HepG2 (cell line): ENCODE measurements at regions not wholly inside any gene's neighbourhood (a gene's known extent, or its start where the extent isn't known, plus 50 kb on each side); places are given as distances from the start of the nearest gene placed in this dataset.

Experiments
- ATAC-seq: fragments of 200-7000 bp; cut with Tn5 transposase; 3 replicates; pipeline ENCODE4 v1.9.1; 2020; ENCODE audit warnings: mild to moderate bottlenecking, moderate library complexity
- BruUV-seq: library from RNA; stranded (reverse); fragments of 400-500 nt; replicated peaks from 2 replicates; lab custom pipeline; 2021; lab: Mats Ljungman, UMichigan
- CTCF ChIA-PET: fragments of 300-600 bp; formaldehyde crosslinking; extraction: SDS; loops from one replicate; lab custom pipeline; 2021; ENCODE audit warnings: low total read pairs, inconsistent platforms, low intra/inter-chr PET ratio; lab: Yijun Ruan, JAX
- POLR2A ChIA-PET: fragments of 350-600 bp; sonication (Branson Sonifier 250); formaldehyde crosslinking; loops from one replicate; lab custom pipeline; 2020; ENCODE audit warnings: antibody characterized with exemption, inconsistent platforms; lab: Yijun Ruan, JAX
- DNase-seq: peaks from one replicate; pipeline ENCODE4 v3.0.0-alpha.2; 2015; ENCODE audit warnings: low spot score
- FAIRE-seq: peaks from 3 replicates; lab custom pipeline; 2011; peaks lifted over from hg19 to GRCh38; lab: Jason Lieb, UNC
- H2AFZ ChIP-seq: one replicate; pipeline ENCODE4 v1.6.1; 2011; ENCODE audit warnings: low read length, inconsistent platforms
- H3K27ac ChIP-seq: fragments of 300-600 bp; 3 replicates; pipeline ENCODE4 v1.8.0; 2011; ENCODE audit warnings: mixed run types, mild to moderate bottlenecking, mixed read lengths, low read length, inconsistent platforms; ENCODE audit not compliant: insufficient read depth; ENCODE audit errors: extremely low read length
- H3K27me3 ChIP-seq, 2 experiments: fragments of 200-600 bp in 1 of 2; 2 replicates in 1 of 2; 3 replicates in 1 of 2; pipeline versions ENCODE4 v1.6.0 to v1.8.0; 2011; ENCODE audit warnings: low read length in 2 of 2, mild to moderate bottlenecking in 2 of 2, moderate library complexity in 2 of 2, inconsistent platforms in 1 of 2; ENCODE audit not compliant: insufficient read depth in 2 of 2, control insufficient read depth in 1 of 2
- H3K36me3 ChIP-seq, 2 experiments: fragments of 200-600 bp in 1 of 2; replicated peaks in 1 of 2; 2 replicates in 1 of 2; 3 replicates in 1 of 2; pipeline versions ENCODE4 v1.5.1 to v1.8.0; 2011; ENCODE audit warnings: low read length in 2 of 2, inconsistent platforms in 1 of 2; ENCODE audit not compliant: insufficient read depth in 2 of 2, control insufficient read depth in 1 of 2
- H3K4me1 ChIP-seq: 2 replicates; pipeline ENCODE4 v1.5.1; 2012; ENCODE audit warnings: low read length, inconsistent platforms; ENCODE audit not compliant: insufficient read depth
- H3K4me2 ChIP-seq: 2 replicates; pipeline ENCODE4 v1.6.0; 2011; ENCODE audit warnings: low read depth, low read length, inconsistent platforms
- H3K4me3 ChIP-seq, 3 experiments: fragments of 200-600 bp in 1 of 3; sonication (generic), shearing (Covaris generic) in 1 of 3; replicated peaks in 1 of 3; 2 replicates each; pipeline ENCODE4 v1.5.1; 2011 to 2016; ENCODE audit warnings: low read length in 3 of 3, inconsistent platforms in 2 of 3, low read depth in 2 of 3, mild to moderate bottlenecking in 2 of 3, control low read depth in 1 of 3, mixed read lengths in 1 of 3; ENCODE audit not compliant: insufficient read depth in 1 of 3
- H3K79me2 ChIP-seq: one replicate; pipeline ENCODE4 v1.6.1; 2011; ENCODE audit warnings: low read length, inconsistent platforms; ENCODE audit not compliant: insufficient read depth
- H3K9ac ChIP-seq: 2 replicates; pipeline ENCODE4 v1.6.0; 2011; ENCODE audit warnings: mild to moderate bottlenecking, low read depth, low read length, inconsistent platforms; ENCODE audit not compliant: insufficient read depth
- H3K9me3 ChIP-seq: 2 replicates; pipeline ENCODE4 v1.5.1; 2012; ENCODE audit warnings: mild to moderate bottlenecking, low read length
- H4K20me1 ChIP-seq: 2 replicates; pipeline ENCODE4 v1.6.0; 2011; ENCODE audit warnings: inconsistent platforms, mild to moderate bottlenecking, low read length, moderate library complexity; ENCODE audit not compliant: insufficient read depth
- GATA4 ChIP-seq: sonication (generic); IDR thresholded peaks from 2 replicates; pipeline ENCODE4 v1.6.1; 2016; ENCODE audit warnings: antibody characterized with exemption, low read depth, borderline replicate concordance
- HIVEP1 ChIP-seq: sonication (generic); formaldehyde crosslinking; IDR thresholded peaks from 2 replicates; pipeline ENCODE4 v1.4.0; 2020; ENCODE audit warnings: mild to moderate bottlenecking, missing genetic modification reagents
- PCBP1 ChIP-seq: fragments of 200-400 bp; formaldehyde crosslinking; IDR thresholded peaks from 2 replicates; pipeline ENCODE4 v1.6.1; 2017; ENCODE audit warnings: mild to moderate bottlenecking, low read depth, low read length, borderline replicate concordance
- PHF8 ChIP-seq: sonication (generic); formaldehyde crosslinking; IDR thresholded peaks from 2 replicates; pipeline ENCODE4 v1.5.0; 2020; ENCODE audit warnings: missing genetic modification reagents
- RBFOX2 ChIP-seq: fragments of 200-400 bp; formaldehyde crosslinking; IDR thresholded peaks from 2 replicates; pipeline ENCODE4 v1.6.1; 2017; ENCODE audit warnings: low read depth, mild to moderate bottlenecking, low read length
- SNAPC2 ChIP-seq: sonication (generic); formaldehyde crosslinking; IDR thresholded peaks from 2 replicates; pipeline ENCODE4 v1.8.1; 2022; ENCODE audit warnings: mild to moderate bottlenecking, missing genetic modification reagents
- TP53 ChIP-seq: sonication (generic); formaldehyde crosslinking; conservative IDR thresholded peaks from 2 replicates; pipeline ENCODE4 v1.4.0; 2020; ENCODE audit warnings: missing genetic modification reagents
- ZNF558 ChIP-seq: sonication (generic); formaldehyde crosslinking; IDR thresholded peaks from 2 replicates; pipeline ENCODE4 v1.9.0; 2022; ENCODE audit warnings: mild to moderate bottlenecking, missing genetic modification reagents, borderline replicate concordance
- ZNF768 ChIP-seq: sonication (generic); formaldehyde crosslinking; IDR thresholded peaks from 2 replicates; pipeline ENCODE4 v1.4.0; 2020; ENCODE audit warnings: missing genetic modification reagents
- ZNF883 ChIP-seq: sonication (generic); formaldehyde crosslinking; IDR thresholded peaks from 2 replicates; pipeline ENCODE4 v1.5.1; 2020; ENCODE audit warnings: mild to moderate bottlenecking, missing genetic modification reagents; ENCODE audit errors: not compliant biosample characterization
- WGBS: methylation state at CpG from one replicate; pipeline ENCODE4 v1.1.6; 2017; ENCODE audit warnings: low lambda C conversion rate; 5-methylcytosine and 5-hydroxymethylcytosine counted together
- in situ Hi-C: cut with HindIII; loops from 2 replicates; pipeline ENCODE4 v1.10.0; 2017; ENCODE audit warnings: low pct_unique_long_range_greater_than_20kb; ENCODE audit not compliant: extremely low pct_ligation_motif_present
- intact Hi-C: fragments of 100-400 bp; cut with micrococcal nuclease; formaldehyde crosslinking; loops from one replicate; pipeline ENCODE4 v1.10.0; 2022; ENCODE audit not compliant: unreplicated experiment
- TF ChIP-seq, protein P1 (sequence below): sonication (generic); formaldehyde crosslinking; IDR thresholded peaks from 2 replicates; pipeline ENCODE4 v1.8.1; 2023; ENCODE audit warnings: mild to moderate bottlenecking, missing genetic modification reagents, borderline replicate concordance
- TF ChIP-seq, protein P2 (sequence below): sonication (generic); formaldehyde crosslinking; IDR thresholded peaks from 2 replicates; pipeline ENCODE4 v1.9.0; 2022; ENCODE audit warnings: missing genetic modification reagents, mild to moderate bottlenecking, borderline replicate concordance
- TF ChIP-seq, protein P3 (sequence below): sonication (generic); formaldehyde crosslinking; IDR thresholded peaks from 2 replicates; pipeline ENCODE4 v1.5.1; 2020; ENCODE audit warnings: missing genetic modification reagents, mild to moderate bottlenecking, borderline replicate concordance

DNA sequence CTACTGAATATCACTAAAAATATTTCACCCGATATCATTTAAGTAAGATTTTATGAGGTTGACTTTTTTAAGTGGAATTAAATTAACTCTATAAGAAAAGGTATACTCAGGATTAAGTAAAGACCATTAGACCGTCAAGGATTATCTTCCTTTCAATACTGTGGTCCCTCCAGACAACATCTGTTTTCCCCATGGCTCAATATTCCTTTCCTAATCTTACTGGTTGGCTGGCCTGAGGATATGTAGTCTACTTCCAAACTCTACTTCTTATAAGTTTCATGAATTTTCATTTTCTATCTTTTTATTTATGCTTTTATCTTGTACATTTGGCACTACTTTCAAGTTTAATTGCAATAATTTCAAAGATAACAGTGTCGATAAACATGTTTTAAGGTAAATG lies 725.4 kb downstream of the PCDH7 start:
- Histone ChIP-seq H3K9me3 (0 out of 2 replicates have a peak, but pooled peaks cover 5% of the 10 kb centered on the region), H3K4me1 (no peaks in the 10 kb centered on the region), H3K4me2 (no peak overlapping the region), H3K27ac (no peak overlapping the region), H3K79me2 (no peaks in the 10 kb centered on the region), H3K4me3 (no peak overlapping the region), H3K9ac (no peak overlapping the region), H4K20me1 (no peaks in the 10 kb centered on the region), H3K36me3 (no peaks in the 10 kb centered on the region), H3K27me3 (no peaks in the 10 kb centered on the region), H2AFZ (no peak overlapping the region)
- TF ChIP-seq ZNF768 (CRISPR knock-in tag) (no peak), PHF8 (CRISPR knock-in tag) (no peak), SNAPC2 (CRISPR knock-in tag) (no peak), ZNF558 (CRISPR knock-in tag) (no peak), GATA4 (no peak), ZNF883 (CRISPR knock-in tag) (no peak), RBFOX2 (no peak), HIVEP1 (CRISPR knock-in tag) (no peak), TP53 (CRISPR knock-in tag) (no peak), PCBP1 (no peak)
- TF ChIP-seq, protein P1, sequence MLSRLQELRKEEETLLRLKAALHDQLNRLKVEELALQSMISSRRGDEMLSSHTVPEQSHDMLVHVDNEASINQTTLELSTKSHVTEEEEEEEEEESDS (CRISPR knock-in tag): no peak
- TF ChIP-seq, protein P2, sequence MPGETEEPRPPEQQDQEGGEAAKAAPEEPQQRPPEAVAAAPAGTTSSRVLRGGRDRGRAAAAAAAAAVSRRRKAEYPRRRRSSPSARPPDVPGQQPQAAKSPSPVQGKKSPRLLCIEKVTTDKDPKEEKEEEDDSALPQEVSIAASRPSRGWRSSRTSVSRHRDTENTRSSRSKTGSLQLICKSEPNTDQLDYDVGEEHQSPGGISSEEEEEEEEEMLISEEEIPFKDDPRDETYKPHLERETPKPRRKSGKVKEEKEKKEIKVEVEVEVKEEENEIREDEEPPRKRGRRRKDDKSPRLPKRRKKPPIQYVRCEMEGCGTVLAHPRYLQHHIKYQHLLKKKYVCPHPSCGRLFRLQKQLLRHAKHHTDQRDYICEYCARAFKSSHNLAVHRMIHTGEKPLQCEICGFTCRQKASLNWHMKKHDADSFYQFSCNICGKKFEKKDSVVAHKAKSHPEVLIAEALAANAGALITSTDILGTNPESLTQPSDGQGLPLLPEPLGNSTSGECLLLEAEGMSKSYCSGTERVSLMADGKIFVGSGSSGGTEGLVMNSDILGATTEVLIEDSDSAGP (CRISPR knock-in tag): no peak
- TF ChIP-seq, protein P3, sequence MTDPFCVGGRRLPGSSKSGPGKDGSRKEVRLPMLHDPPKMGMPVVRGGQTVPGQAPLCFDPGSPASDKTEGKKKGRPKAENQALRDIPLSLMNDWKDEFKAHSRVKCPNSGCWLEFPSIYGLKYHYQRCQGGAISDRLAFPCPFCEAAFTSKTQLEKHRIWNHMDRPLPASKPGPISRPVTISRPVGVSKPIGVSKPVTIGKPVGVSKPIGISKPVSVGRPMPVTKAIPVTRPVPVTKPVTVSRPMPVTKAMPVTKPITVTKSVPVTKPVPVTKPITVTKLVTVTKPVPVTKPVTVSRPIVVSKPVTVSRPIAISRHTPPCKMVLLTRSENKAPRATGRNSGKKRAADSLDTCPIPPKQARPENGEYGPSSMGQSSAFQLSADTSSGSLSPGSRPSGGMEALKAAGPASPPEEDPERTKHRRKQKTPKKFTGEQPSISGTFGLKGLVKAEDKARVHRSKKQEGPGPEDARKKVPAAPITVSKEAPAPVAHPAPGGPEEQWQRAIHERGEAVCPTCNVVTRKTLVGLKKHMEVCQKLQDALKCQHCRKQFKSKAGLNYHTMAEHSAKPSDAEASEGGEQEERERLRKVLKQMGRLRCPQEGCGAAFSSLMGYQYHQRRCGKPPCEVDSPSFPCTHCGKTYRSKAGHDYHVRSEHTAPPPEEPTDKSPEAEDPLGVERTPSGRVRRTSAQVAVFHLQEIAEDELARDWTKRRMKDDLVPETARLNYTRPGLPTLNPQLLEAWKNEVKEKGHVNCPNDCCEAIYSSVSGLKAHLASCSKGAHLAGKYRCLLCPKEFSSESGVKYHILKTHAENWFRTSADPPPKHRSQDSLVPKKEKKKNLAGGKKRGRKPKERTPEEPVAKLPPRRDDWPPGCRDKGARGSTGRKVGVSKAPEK: no peak
- POLR2A ChIA-PET: no interaction called here
- ATAC-seq (no peak), FAIRE-seq (no peak), DNase-seq (no peak)
- intact Hi-C loops: no loop called here
- CTCF ChIA-PET: no interaction called here
- WGBS: 14% methylated on average over 3 of the region's 3 CpGs
- in situ Hi-C loops: no loop called here
- no TSS peak for BruUV-seq
